Heart right ventricle (tissue), 16 donors: ENCODE measurements at regions not wholly inside any gene's neighbourhood (a gene's known extent, or its start where the extent isn't known, plus 50 kb on each side); places are given as distances from the start of the nearest gene placed in this dataset.

Experiments
- ATAC-seq, 8 donors: fragments of 200-7000 bp; cut with Tn5 transposase; one replicate each; pipeline ENCODE4 v1.9.1; 2020; ENCODE audit warnings: mild to moderate bottlenecking in 8 of 8, moderate library complexity in 8 of 8, moderate number of reproducible peaks in 1 of 8
- DNase-seq, 2 donors: peaks; one replicate each; pipeline ENCODE4 v3.0.0-alpha.2; 2020
- H3K27ac ChIP-seq, 10 donors: fragments of 200-600 bp; sonication (generic) in 2 of 10; one replicate each; pipeline versions ENCODE4 v1.5.0 to v1.8.0; 2020 to 2022; ENCODE audit warnings: mild to moderate bottlenecking in 3 of 10
- H3K27me3 ChIP-seq, 7 donors: fragments of 200-600 bp; one replicate each; pipeline ENCODE4 v1.8.0; 2021 to 2022; ENCODE audit warnings: mild to moderate bottlenecking in 2 of 7
- H3K36me3 ChIP-seq, 9 donors: fragments of 200-600 bp; sonication (generic) in 1 of 9; one replicate each; pipeline versions ENCODE4 v1.5.0 to v1.8.0; 2020 to 2022; ENCODE audit warnings: mild to moderate bottlenecking in 2 of 9
- H3K4me1 ChIP-seq, 9 donors: fragments of 200-600 bp; sonication (generic) in 1 of 9; one replicate each; pipeline versions ENCODE4 v1.5.0 to v1.8.0; 2020 to 2022; ENCODE audit warnings: mild to moderate bottlenecking in 4 of 9
- H3K4me3 ChIP-seq, 10 donors: fragments of 200-600 bp; sonication (generic) in 2 of 10; one replicate each; pipeline versions ENCODE4 v1.5.0 to v1.8.0; 2020 to 2022; ENCODE audit warnings: mild to moderate bottlenecking in 7 of 10, moderate library complexity in 2 of 10
- H3K9me3 ChIP-seq, 11 donors: fragments of 200-600 bp in 10 of 11; sonication (generic) in 2 of 11; one replicate each; pipeline versions ENCODE4 v1.5.0 to v1.8.0; 2013 to 2022; ENCODE audit warnings: mild to moderate bottlenecking in 2 of 11, control low read depth in 1 of 11, moderate library complexity in 1 of 11
- WGBS, 2 donors: extraction: QIAGEN DNeasy Blood & Tissue Kit; methylation state at CpG; one replicate each; pipeline ENCODE4 v1.1.7; 2013; ENCODE audit warnings: inconsistent platforms in 1 of 2; 5-methylcytosine and 5-hydroxymethylcytosine counted together
- intact Hi-C, 10 donors: fragments of 100-400 bp; cut with DNase I; formaldehyde crosslinking; loops; one replicate each; pipeline versions ENCODE4 v1.11.1 to v1.14.2; 2022
- TF ChIP-seq, protein P1 (sequence below), 9 donors: fragments of 200-600 bp; sonication (generic) in 2 of 9; IDR thresholded peaks; one replicate each; pipeline versions ENCODE4 v1.5.0 to v1.8.0; 2021 to 2022; ENCODE audit warnings: antibody characterized with exemption in 9 of 9, mild to moderate bottlenecking in 5 of 9, moderate library complexity in 1 of 9
- donor health status: Arrhythmogenic right ventricular cardiomyopathy.
- donor health status: ischemic (EF 13 %, LVEDD 7.1; RV severe dilation, severe dysfunction).
- donor health status: healthy with polysubstance abuse.
- donor health status: DM: no; HTN: yes; CAD: no.
- donor health status: DM: no; HTN: no; CAD: no.
- donor health status: ischemic (EF 25% LVEDD 6.9; RV normal size, moderate dysfunction).
- donor health status: ischemic (EF 25% LVEDD 5.7; RV mildly dilated, moderate dysfunction).
- donor health status: healthy.
- donor health status: DM: yes; HTN: yes; CAD: no.
- donor health status: Ischemic cardiomyopathy.
- donor health status: ischemic (EF 35%, LVEDD 5.7; RV mildly dilated, moderate dysfunction).
- donor health status: nonischemic (EF 11% LVEDD 7.7; RV severe dilation, severe dysfunction).
- donor health status: DM: yes; HTN: yes; CAD: no.
- donor health status: PGD.
- donor health status: ischemic (EF 29% LVEDD 5.4; RV normal size, mild dysfunction).
- donor health status: nonischemic (EF 23%, LVEDD 6.1; RV moderate dilation, normal function).

DNA sequence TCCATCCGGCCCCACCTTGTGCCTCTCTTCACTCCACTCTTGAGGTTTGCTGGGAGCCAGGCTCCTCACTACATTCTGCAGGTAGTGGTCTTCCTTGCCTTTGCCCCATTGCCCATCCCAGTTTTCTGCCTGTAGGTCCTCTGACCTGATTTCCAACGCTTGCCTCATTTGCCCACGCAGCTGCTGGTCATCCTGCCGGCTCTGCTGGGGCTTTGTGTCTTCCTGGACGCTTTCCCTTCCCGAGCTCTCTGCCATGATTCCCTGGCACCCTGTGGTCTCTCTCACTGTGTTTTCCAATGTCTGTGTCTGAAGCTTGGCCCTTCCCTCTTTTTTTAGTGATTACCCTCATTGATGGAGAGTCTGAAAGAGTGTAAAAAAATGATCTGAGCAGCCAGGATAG lies 451.6 kb downstream of the UTRN start:
- Histone ChIP-seq H3K27ac (no peak overlapping the region), H3K4me3 (no peak overlapping the region), H3K27me3 (no peaks in the 10 kb centered on the region), H3K36me3 (peaks cover 0 to 78% (median 2%) of the 10 kb centered on the region in 9 donors), H3K9me3 (no peaks in the 10 kb centered on the region), H3K4me1 (no peaks in the 10 kb centered on the region)
- ATAC-seq (no peak), DNase-seq (no peak)
- WGBS, 2 donors, result 96 to 97% methylated on average over 6 of the region's 6 CpGs
- intact Hi-C loops, result no loop called here
- TF ChIP-seq, protein P1, sequence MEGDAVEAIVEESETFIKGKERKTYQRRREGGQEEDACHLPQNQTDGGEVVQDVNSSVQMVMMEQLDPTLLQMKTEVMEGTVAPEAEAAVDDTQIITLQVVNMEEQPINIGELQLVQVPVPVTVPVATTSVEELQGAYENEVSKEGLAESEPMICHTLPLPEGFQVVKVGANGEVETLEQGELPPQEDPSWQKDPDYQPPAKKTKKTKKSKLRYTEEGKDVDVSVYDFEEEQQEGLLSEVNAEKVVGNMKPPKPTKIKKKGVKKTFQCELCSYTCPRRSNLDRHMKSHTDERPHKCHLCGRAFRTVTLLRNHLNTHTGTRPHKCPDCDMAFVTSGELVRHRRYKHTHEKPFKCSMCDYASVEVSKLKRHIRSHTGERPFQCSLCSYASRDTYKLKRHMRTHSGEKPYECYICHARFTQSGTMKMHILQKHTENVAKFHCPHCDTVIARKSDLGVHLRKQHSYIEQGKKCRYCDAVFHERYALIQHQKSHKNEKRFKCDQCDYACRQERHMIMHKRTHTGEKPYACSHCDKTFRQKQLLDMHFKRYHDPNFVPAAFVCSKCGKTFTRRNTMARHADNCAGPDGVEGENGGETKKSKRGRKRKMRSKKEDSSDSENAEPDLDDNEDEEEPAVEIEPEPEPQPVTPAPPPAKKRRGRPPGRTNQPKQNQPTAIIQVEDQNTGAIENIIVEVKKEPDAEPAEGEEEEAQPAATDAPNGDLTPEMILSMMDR (IDR thresholded peaks at IDR 0.05), result no peak

DNA sequence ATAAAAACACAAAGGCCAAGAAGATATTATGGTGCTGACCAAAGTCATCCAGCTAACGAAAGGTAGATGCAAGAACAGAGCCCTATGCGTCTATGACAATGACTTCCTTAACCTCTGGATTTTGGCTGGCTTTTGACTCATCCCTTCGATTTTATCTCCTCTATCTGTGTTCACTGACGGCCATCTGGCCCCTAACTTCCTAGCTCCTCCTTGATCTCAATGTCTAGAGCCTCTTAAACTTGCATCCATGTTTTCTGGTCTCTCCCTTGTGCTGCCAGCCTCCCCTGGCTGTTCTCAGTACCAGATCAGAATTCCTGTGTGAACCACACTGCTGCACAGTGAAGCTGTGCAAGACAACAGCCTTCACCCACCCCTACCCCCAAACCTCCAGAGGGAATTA lies 452.9 kb downstream of the UTRN start:
- peaks cover 0 to 66% (median 0%) of the 10 kb centered on the region in 9 donors for H3K36me3 ChIP-seq
- ATAC-seq (no peak), DNase-seq (no peak)
- H3K4me3 ChIP-seq, result no peak overlapping the region
- H3K4me1 ChIP-seq, result no peaks in the 10 kb centered on the region
- no peak overlapping the region for H3K27ac ChIP-seq
- TF ChIP-seq, protein P1 (IDR thresholded peaks at IDR 0.05), result no peak
- no peaks in the 10 kb centered on the region for H3K27me3 ChIP-seq
- 79% methylated on average over 4 of the region's 4 CpGs for WGBS, 2 donors
- intact Hi-C loops, result no loop called here
- H3K9me3 ChIP-seq, result no peaks in the 10 kb centered on the region

DNA sequence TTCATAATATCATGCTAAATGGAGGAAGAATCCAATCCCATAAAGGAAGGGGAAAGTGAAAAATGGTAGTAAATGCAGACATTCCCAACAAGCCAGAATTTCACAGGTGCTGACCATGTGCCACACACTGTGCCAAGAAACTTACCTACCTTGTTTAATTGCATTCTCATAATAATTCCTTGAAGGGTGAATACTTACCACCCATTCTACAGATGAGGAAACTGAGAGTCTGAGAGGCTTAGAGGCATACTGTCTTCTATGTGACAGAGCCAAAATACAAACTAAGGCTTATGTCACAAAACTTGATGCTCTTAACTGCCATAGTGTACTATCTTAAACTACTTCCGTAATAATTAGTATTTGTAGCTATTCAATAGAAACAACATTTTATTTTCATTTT lies 454.7 kb downstream of the UTRN start:
- ATAC-seq, result no peak
- Histone ChIP-seq H3K9me3 (no peaks in the 10 kb centered on the region), H3K36me3 (peaks cover 0 to 47% (median 0%) of the 10 kb centered on the region in 9 donors), H3K27me3 (no peaks in the 10 kb centered on the region), H3K4me3 (no peak overlapping the region), H3K27ac (no peak overlapping the region), H3K4me1 (peaks cover 0 to 2% (median 0%) of the 10 kb centered on the region in 9 donors)
- WGBS, 2 donors, result 97 to 99% methylated on average over 1 of the region's 1 CpG
- intact Hi-C loops, result no loop called here
- TF ChIP-seq, protein P1 (IDR thresholded peaks at IDR 0.05), result no peak
- no peak for DNase-seq

DNA sequence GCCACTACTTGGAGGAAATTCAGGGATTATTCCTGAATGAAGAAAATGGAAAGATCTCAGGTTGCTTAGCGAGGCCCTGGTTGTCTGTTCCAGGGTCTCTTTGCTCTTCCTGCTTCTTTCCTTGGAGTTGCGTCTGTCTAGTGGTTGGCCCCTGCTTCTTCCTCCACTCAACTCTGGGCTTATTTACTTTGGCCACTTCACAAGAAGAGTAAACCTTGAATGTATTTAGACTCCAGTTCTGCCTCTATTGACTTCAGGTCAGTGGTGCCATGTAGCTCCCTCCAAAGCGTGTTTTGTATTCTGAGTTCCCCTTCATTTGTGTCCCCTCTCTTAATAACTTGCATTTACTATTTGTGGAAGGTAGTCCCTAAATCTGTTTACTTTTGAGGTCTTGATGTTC lies 456.5 kb downstream of the UTRN start:
- Histone ChIP-seq H3K9me3 (no peaks in the 10 kb centered on the region), H3K4me3 (no peak overlapping the region), H3K4me1 (peaks cover 0 to 2% (median 0%) of the 10 kb centered on the region in 9 donors), H3K36me3 (peaks cover 0 to 42% (median 0%) of the 10 kb centered on the region in 9 donors), H3K27me3 (no peaks in the 10 kb centered on the region), H3K27ac (no peak overlapping the region)
- TF ChIP-seq, protein P1 (IDR thresholded peaks at IDR 0.05), result no peak
- intact Hi-C loops, result no loop called here
- WGBS, 2 donors, result 96 to 99% methylated on average over 3 of the region's 3 CpGs
- ATAC-seq, result no peak
- no peak for DNase-seq
